ENCODE measurements at regions not wholly inside any gene's neighbourhood (a gene's known extent, or its start where the extent isn't known, plus 50 kb on each side); places are given as distances from the start of the nearest gene placed in this dataset.

DNA sequence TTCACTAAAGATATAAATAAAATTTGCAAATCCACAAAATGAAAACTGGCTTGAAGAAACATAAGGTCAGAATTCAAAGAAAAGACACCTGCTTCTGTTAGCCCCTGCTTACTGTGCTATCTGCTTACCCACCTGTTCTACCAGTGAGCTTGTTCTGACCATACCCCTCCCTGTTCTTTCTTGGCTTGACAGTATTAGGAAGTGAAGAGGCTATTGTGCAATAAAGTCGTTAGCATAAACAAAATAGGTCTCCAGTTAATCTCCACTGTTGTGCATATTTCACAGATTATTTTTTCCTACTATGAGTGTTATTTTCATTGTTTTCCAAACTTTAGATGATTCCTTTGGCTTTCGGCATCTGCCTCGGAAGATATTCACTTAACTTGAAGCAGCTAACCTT, 322.1 kb downstream of the CCDC85A start:
- no peak overlapping the region for H3K4me3 ChIP-seq (ENCODE audit: low read depth, low read length)
- TF ChIP-seq, protein P1, sequence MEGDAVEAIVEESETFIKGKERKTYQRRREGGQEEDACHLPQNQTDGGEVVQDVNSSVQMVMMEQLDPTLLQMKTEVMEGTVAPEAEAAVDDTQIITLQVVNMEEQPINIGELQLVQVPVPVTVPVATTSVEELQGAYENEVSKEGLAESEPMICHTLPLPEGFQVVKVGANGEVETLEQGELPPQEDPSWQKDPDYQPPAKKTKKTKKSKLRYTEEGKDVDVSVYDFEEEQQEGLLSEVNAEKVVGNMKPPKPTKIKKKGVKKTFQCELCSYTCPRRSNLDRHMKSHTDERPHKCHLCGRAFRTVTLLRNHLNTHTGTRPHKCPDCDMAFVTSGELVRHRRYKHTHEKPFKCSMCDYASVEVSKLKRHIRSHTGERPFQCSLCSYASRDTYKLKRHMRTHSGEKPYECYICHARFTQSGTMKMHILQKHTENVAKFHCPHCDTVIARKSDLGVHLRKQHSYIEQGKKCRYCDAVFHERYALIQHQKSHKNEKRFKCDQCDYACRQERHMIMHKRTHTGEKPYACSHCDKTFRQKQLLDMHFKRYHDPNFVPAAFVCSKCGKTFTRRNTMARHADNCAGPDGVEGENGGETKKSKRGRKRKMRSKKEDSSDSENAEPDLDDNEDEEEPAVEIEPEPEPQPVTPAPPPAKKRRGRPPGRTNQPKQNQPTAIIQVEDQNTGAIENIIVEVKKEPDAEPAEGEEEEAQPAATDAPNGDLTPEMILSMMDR (IDR thresholded peaks at IDR 0.05; ENCODE audit: borderline replicate concordance, insufficient read depth, low read depth, low read length), result no peak

DNA sequence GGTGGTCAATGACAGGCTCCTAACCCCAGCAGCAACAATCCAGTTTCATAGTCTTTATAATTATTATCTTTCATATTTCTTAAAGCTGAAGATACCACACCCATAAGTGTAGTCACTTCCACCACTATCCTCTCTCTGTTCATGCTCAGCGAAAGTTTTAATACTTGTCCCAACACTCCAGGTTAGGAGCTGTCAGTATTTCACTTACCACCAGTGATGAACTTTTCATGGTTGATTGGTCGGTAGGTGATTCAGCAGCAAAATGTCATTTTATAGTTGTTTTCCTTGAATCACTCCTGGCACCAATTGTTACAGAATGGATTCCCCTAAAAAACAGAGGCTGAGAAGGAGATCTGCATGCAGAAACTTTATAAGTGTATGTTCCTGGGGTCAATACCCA, 324.9 kb downstream of the CCDC85A start:
- TF ChIP-seq, protein P1 (IDR thresholded peaks at IDR 0.05; ENCODE audit: borderline replicate concordance, insufficient read depth, low read depth, low read length), result no peak
- no peak overlapping the region for H3K4me3 ChIP-seq (ENCODE audit: low read depth, low read length)

DNA sequence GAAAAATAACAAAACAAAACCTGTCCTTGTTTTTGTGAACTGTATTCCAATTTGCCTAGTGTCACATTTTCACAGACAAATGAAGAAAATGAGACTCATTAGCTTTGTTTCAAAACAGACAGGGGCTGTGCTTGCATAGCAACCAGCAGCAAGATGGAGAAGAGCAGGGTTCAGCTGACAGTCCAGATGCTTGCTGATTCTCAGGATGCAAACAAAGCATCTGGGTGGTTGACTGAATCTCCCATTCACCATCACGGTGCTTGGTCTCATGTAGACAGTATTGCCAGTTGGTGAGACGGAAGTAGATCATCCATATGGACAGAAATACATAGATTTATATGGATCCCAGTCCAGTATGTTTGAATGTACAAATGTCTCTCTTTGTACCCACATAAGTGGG, 326.8 kb downstream of the CCDC85A start:
- TF ChIP-seq, protein P1 (IDR thresholded peaks at IDR 0.05; ENCODE audit: borderline replicate concordance, insufficient read depth, low read depth, low read length), result no peak
- no peak overlapping the region for H3K4me3 ChIP-seq (ENCODE audit: low read depth, low read length)

DNA sequence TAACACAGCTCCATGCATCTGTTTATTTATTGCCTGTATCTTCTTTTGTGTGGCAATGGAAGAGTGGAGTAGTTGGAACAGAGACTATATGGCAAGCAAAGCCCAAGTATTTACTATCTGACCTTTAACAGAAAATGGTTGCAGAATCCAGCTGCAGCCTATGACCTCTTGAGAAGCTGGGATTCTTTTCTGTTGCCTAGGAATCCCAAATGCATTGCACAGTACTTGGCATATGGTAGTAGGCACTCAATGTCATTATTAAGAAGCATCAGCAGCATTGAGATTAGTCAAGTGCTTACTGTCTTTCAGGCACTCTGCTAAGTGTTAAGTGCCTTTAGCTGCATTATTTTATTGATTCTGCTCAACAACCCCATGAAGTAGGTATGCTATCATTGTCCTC, 331.6 kb downstream of the CCDC85A start:
- H3K4me3 ChIP-seq (ENCODE audit: low read depth, low read length), result no peak overlapping the region
- TF ChIP-seq, protein P1 (IDR thresholded peaks at IDR 0.05; ENCODE audit: borderline replicate concordance, insufficient read depth, low read depth, low read length), result no peak

DNA sequence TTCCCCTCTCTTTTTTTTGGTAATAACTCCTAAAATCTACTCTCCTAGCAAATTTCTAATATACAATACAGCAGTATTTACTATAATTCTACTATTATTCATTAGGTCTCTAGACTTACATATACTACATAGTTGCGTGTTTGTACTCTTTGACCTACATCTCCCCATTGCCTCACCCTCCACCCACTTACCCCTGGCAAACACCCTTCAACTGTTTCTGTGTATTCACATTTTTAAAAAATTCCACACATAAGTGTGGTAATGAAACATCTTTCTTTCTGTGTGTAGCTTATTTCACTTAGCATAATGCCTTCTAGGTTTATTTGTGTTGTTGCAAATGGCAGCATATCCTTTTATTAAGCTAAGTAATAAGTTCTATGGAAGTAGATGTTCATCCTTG, 336.0 kb downstream of the CCDC85A start:
- H3K4me3 ChIP-seq (ENCODE audit: low read depth, low read length), result no peak overlapping the region
- TF ChIP-seq, protein P1 (IDR thresholded peaks at IDR 0.05; ENCODE audit: borderline replicate concordance, insufficient read depth, low read depth, low read length), result no peak

DNA sequence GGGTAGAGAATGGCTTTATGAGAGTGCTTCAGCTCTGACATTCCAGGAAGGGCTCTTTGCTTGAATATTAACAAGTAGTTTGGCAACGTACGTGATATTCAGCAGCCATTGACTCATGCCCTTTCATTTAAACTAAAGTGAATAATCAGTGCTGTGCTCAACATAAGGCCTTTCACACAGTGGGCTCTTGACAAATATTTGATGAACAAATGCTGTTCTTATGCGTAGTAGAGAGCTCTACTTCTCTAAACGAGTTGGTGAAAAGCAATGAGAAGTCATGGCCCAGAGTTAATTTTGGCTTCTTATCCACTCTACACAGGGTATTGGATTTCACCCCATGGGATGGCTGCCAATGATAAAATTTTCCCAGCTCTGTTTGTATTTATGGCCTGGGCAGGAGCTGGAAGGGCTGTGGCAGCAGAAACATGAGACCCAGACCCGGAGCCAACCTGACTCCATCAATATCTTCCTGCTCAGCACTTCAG, 338.9 kb downstream of the CCDC85A start:
- TF ChIP-seq, protein P1 (IDR thresholded peaks at IDR 0.05; ENCODE audit: borderline replicate concordance, insufficient read depth, low read depth, low read length), result no peak
- no peak overlapping the region for H3K4me3 ChIP-seq (ENCODE audit: low read depth, low read length)

DNA sequence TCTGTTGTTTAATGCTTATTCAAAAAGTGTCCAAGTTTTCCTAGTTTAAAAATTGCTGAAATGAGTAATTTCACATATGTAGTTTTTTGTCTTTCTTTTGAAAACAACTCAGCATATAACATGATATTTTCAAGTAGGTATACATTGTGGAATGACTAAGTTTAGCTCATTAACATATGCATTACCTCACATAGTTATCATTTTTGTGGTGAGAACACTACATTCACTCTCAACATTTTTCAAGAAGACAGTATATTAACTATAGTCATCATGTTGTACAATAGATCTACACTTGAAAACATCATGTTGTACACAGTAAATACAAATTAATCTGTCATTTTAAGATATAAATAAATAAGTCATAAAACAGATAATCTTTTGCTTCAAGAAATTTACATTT, 340.0 kb downstream of the CCDC85A start:
- TF ChIP-seq, protein P1 (IDR thresholded peaks at IDR 0.05; ENCODE audit: borderline replicate concordance, insufficient read depth, low read depth, low read length), result no peak
- H3K4me3 ChIP-seq (ENCODE audit: low read depth, low read length), result no peak overlapping the region

Data from GM12875 (cell line).